ENCODE measurements at regions not wholly inside any gene's neighbourhood (a gene's known extent, or its start where the extent isn't known, plus 50 kb on each side); places are given as distances from the start of the nearest gene placed in this dataset.

DNA sequence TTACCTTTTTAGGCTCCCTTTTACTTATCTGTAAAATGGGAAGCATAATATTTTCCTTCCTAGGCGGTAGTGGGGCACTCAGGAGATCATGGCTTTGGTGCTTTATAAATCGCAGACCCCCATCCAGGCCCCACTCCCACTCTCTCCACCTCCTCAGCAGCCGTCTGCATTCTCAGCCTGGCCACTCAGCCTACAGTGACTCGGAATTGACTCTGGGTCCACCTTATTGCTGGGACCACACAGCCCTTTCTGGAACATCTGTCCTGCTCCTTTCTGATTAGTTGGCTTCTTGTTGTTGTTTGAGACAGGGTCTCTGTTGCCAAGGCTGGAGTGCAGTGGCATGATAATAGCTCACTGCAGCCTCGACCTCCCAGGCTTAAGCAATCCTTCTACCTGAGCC is 76.5 kb downstream of the RPLP1 start:
- POLR2A ChIA-PET = no interaction called here

DNA sequence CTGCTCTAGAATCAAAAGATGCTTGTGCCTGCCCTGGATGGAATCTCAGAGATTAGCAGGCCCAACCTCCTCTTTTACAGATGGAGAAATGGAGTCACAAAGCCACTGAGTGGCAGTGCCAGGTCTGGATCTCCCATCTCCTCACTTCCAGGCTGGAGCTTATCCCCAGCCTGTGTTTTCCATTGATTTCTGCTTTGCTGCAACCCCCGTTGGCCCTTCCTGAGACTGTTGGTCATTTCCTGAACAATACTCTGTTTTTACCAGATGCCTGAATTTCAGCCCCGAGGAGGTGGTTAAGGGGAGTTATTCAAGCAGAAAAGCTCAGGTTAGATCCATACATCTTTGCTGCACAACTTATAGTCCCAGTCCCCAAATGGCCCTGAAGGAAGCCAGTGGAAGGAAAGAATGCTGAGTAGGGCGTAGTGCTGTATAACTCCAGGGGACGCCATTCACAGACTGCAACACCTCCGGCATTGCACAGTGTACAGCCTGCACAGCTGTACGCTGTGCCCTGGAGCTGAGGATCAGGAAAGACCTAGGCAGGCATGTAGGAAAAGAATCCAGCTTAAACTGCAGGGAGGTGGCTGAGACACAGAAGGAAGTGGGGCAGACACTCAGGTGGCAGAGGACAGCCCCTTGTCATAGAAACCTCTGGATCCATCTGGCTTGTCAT is 77.5 kb downstream of the RPLP1 start:
- CTCF ChIA-PET = no interaction called here
- POLR2A ChIA-PET = interaction anchor here (0.6 kb wide), 1 partner anchor 1123 kb away, joined by 6 read pairs; no protein-coding TSS in a partner anchor

More for the DNA sequence above, 76.5 kb downstream of the RPLP1 start:
- CTCF ChIA-PET = no interaction called here

GRCh38 chr15:69530991-69531664 is 78.5 kb downstream of the RPLP1 start:
- CTCF ChIA-PET = interaction anchor here (1.4 kb wide), 1 partner anchor 62 kb away, joined by 4 read pairs; no protein-coding TSS in a partner anchor
- POLR2A ChIA-PET = no interaction called here

DNA sequence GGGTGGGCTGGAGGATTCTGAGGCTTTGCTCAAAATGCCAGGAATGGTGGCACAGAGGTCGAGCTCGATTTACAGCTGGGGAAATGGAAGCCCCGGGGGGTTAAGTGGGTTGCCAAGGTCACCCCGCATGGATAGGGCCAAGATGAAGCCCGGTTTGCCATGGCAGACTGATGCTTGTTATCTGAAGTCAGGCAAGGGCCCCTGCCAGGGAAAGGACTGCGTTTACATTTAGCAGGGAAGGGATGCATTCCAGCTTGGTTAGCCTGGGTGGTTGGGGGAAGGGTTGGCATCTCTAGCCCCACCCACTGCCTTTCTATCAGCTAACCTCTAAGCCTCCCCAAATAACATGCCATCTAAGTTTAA is 79.0 kb downstream of the RPLP1 start:
- ChIA-PET POLR2A (no interaction called here), CTCF (interaction anchor here (1.0 to 1.4 kb wide), 2 partner anchors 8 to 63 kb away, joined by 4 to 5 read pairs; no protein-coding TSS in a partner anchor)

DNA sequence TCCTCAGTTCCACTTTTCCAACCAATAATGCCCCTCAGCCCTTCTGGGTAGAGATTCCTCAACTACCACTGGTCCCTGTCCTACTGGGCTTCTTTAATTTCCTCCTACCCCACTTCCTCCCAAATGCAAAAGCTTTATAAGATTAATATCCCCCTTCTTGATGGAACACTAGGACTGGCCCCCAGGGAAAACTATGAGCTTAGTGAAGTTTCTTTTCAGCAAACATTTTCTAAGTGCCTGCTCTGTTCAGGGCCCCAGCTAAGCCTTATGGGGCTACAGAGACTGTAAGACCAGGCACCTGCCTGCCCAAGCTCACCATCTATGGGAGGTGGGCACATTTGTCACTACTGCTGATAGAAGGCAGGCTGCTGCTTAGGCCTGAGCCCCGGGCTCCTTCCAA is 79.4 kb downstream of the RPLP1 start:
- ChIA-PET CTCF (interaction anchor here (1.0 to 1.4 kb wide), 2 partner anchors 8 to 63 kb away, joined by 4 to 5 read pairs; no protein-coding TSS in a partner anchor), POLR2A (no interaction called here)

GRCh38 chr15:69532856-69533255 is 80.2 kb downstream of the RPLP1 start:
- ChIA-PET CTCF (interaction anchor here (1.0 to 1.4 kb wide), 2 partner anchors 9 to 64 kb away, joined by 4 to 5 read pairs; no protein-coding TSS in a partner anchor), POLR2A (no interaction called here)

DNA sequence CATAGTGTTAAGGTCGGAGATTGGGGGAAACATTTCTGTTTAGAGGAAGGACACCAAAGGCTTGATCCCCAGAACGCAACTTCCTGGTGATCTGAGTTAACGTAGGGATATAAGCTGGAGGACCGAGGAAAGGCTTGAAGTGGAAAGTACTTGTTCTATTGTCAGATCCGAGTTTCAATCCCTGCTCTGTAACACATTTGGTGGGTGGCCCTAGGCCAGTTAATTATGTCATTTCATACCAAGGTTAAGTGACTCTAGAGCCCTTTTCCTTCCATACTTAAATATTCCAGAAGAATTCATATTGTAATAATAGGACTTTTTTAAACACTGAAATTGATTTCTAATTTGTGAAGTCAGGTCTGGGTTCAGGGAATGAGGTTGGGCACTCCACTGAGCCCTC is 80.9 kb downstream of the RPLP1 start:
- POLR2A ChIA-PET = no interaction called here
- CTCF ChIA-PET = no interaction called here

DNA sequence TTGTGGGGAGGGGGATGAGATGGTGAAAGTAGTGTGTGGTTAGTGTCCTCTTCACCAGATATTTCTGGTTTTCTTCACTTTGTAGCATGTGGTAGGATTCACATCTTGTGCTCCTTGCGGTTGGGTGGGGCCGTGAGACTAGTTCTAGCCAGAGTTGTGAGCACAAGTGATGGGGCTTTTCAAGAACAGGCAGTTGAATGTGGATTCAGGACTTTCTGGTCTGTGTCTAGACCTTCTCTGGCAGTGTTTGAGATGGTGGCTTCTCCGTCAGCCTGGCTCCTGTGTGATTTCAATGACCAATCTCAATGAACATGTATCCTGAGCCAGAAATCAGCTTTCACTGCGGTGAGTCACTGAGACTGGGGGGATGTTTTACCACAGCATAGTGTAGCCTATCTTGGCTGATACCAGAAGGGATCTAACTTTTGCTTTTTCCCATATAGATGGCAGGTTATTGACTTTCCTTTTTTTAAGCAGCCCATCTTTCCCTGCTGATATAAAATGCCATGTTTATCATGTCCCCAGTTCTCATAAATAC is 82.6 kb downstream of the RPLP1 start:
- CTCF ChIA-PET = interaction anchor here (0.9 kb wide), 1 partner anchor 60 kb away, joined by 5 read pairs; no protein-coding TSS in a partner anchor
- POLR2A ChIA-PET = no interaction called here

GRCh38 chr15:69535998-69536397 is 83.4 kb downstream of the RPLP1 start:
- ChIA-PET CTCF (no interaction called here), POLR2A (no interaction called here)

DNA sequence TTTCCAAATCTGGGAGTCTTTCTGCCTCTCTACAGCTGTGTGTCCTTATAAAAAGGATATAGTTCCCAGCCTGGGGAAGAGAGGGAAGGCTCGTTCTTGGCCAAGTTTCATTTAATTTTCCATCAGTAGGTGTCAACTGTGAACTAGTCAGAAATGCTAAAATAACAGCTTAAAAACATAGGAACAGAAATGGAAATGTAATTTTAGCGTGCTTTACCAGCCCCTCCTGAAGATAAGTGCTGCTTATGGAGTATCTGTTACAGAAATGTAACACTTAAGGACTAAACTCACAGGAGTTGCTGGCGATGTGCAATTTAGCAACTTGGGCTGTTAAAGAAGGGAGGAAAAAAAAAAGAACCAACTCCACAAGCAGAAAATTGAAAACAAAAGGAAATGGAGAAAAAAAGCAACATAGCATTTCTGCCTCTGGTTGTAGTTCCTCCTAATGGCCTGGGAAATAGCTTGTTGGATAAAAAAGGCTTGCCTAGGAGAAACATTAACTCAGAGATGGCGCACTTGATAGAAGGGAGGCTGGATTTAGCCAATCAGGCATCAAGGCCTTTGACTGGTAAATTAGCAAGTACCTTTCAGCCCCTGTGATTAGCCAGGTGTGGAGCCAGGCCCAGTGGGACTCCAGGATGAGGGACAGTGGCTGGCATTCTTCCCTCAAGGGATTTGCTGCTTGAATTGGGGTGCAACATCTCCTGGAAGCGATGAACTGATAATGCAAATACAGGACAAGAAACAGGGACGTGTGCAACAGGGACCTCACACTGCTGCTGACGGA is 84.3 kb downstream of the RPLP1 start:
- ChIA-PET CTCF (no interaction called here), POLR2A (no interaction called here)

- POLR2A ChIA-PET = no interaction called here
- CTCF ChIA-PET = no interaction called here
Observed at GRCh38 chr15:69537901-69538300, 85.3 kb downstream of the RPLP1 start.

GRCh38 chr15:69538379-69538778 is 85.8 kb downstream of the RPLP1 start:
- POLR2A ChIA-PET = no interaction called here

GRCh38 chr15:69539345-69539744 is 86.7 kb downstream of the RPLP1 start:
- ChIA-PET POLR2A (no interaction called here), CTCF (no interaction called here)

More at GRCh38 chr15:69538379-69538778, 85.8 kb downstream of the RPLP1 start:
- CTCF ChIA-PET = no interaction called here

GRCh38 chr15:69540622-69541021 is 88.0 kb downstream of the RPLP1 start:
- POLR2A ChIA-PET = no interaction called here
- CTCF ChIA-PET = no interaction called here

DNA sequence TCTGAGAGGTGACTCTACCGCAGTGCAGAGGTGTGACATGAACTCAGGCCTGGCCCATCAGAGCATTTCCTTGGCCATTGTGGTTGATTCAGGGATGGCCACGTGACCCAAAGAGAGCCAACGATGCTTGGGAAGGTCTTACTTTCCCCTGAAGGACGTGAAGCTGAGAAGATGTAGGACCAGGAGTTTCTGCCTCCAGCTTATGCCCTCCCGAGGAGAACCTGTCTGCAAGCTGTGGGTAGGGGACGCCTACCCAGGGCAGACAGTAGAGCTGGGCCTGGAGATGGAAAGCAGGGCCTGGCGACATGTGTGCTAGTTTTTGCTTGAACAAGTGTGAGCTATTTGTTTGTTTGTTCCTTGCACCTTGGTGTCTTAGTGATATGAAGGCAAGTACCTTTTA is 89.4 kb downstream of the RPLP1 start:
- CTCF ChIA-PET = no interaction called here
- POLR2A ChIA-PET = no interaction called here

GRCh38 chr15:69543681-69544364 is 91.2 kb downstream of the RPLP1 start:
- ChIA-PET CTCF (interaction anchor here (0.6 kb wide), 1 partner anchor 181 kb away, joined by 3 read pairs; no protein-coding TSS in a partner anchor), POLR2A (no interaction called here)

- POLR2A ChIA-PET = no interaction called here
- CTCF ChIA-PET = interaction anchor here (0.6 to 1.2 kb wide), 2 partner anchors 182 to 943 kb away, joined by 3 read pairs; no protein-coding TSS in a partner anchor
Observed at GRCh38 chr15:69544365-69545113, 91.9 kb downstream of the RPLP1 start.

DNA sequence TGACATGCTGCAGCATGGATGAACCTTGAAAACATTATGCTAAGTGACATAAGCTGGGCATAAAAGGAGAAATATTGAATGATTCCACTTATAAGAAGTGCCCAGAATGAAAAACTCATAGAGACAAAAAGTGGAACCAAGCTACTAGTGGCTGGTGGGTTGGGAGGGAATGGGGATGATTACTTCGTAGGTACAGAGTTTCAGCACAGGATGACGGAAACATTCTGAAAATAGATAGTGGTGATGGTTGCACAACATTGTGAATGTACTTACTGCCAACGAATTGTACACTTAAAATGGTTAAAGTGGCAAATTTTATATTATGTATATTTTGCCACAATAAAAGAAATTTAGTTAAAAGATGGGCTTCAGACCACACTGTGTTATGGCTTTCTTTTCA is 93.6 kb downstream of the RPLP1 start:
- CTCF ChIA-PET = interaction anchor here (1.2 kb wide), 1 partner anchor 942 kb away, joined by 3 read pairs; no protein-coding TSS in a partner anchor
- POLR2A ChIA-PET = no interaction called here

All from activated CD8-positive, alpha-beta memory T cell treated with anti-CD3 and anti-CD28 coated beads for 36 hours (primary cell).